ENCODE measurements at regions not wholly inside any gene's neighbourhood (a gene's known extent, or its start where the extent isn't known, plus 50 kb on each side); places are given as distances from the start of the nearest gene placed in this dataset.

- Histone ChIP-seq H3K4me2 (ENCODE audit: low read length) (no peak overlapping the region), H2AFZ (ENCODE audit: low read depth, low read length) (no peak overlapping the region), H3K27ac (ENCODE audit: low read length) (no peak overlapping the region), H3K9ac (ENCODE audit: low read length) (no peak overlapping the region), H4K20me1 (ENCODE audit: insufficient read depth, low read length) (no peaks in the 10 kb centered on the region), H3K9me3 (ENCODE audit: insufficient read depth, low read length) (no peaks in the 10 kb centered on the region), H3K36me3 (replicated peaks; ENCODE audit: low read depth, low read length) (no peaks in the 10 kb centered on the region), H3K27me3 (ENCODE audit: low read depth, low read length) (no peaks in the 10 kb centered on the region), H3K4me1 (ENCODE audit: low read length) (no peaks in the 10 kb centered on the region), H3K4me3 (ENCODE audit: low read length) (no peak overlapping the region), H3K79me2 (ENCODE audit: low read length) (no peaks in the 10 kb centered on the region)
- TF ChIP-seq, protein P1, sequence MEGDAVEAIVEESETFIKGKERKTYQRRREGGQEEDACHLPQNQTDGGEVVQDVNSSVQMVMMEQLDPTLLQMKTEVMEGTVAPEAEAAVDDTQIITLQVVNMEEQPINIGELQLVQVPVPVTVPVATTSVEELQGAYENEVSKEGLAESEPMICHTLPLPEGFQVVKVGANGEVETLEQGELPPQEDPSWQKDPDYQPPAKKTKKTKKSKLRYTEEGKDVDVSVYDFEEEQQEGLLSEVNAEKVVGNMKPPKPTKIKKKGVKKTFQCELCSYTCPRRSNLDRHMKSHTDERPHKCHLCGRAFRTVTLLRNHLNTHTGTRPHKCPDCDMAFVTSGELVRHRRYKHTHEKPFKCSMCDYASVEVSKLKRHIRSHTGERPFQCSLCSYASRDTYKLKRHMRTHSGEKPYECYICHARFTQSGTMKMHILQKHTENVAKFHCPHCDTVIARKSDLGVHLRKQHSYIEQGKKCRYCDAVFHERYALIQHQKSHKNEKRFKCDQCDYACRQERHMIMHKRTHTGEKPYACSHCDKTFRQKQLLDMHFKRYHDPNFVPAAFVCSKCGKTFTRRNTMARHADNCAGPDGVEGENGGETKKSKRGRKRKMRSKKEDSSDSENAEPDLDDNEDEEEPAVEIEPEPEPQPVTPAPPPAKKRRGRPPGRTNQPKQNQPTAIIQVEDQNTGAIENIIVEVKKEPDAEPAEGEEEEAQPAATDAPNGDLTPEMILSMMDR (IDR thresholded peaks at IDR 0.05; ENCODE audit: low read depth, low read length), result no peak
- TF ChIP-seq EZH2phosphoT487 (IDR thresholded peaks at IDR 0.05; ENCODE audit: low read depth), result no peak
These were observed 295.8 kb upstream of the IRX4 start for GRCh38 chr5:2178528-2178927.

DNA sequence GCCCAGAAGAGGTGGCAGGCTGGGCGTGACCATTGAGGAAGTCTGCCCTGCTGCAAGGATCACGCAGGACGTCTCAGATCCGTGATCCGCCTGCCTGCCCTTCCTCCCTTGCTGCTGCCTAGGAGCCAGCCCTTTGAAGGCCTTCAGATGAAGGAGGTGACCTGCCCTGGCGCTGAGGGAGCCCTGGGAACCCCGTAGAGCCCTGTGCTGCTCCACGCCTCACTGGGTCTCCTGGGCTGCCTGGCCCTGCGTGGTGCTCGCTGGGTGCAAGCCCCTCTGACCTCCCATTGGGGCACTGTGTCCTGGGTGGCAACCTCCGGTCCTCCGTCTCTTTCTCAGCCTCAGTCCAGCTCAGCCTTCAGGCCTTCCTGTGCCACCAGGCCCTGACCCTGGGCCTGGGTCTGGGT, 295.3 kb upstream of the IRX4 start:
- H3K27ac ChIP-seq (ENCODE audit: low read length), result no peak overlapping the region
- H2AFZ ChIP-seq (ENCODE audit: low read depth, low read length), result no peak overlapping the region
- H3K4me1 ChIP-seq (ENCODE audit: low read length), result no peaks in the 10 kb centered on the region
- H3K79me2 ChIP-seq (ENCODE audit: low read length), result no peaks in the 10 kb centered on the region
- no peak overlapping the region for H3K4me2 ChIP-seq (ENCODE audit: low read length)
- TF ChIP-seq, protein P1 (IDR thresholded peaks at IDR 0.05; ENCODE audit: low read depth, low read length), result no peak
- TF ChIP-seq EZH2phosphoT487 (IDR thresholded peaks at IDR 0.05; ENCODE audit: low read depth), result no peak
- no peak overlapping the region for H3K4me3 ChIP-seq (ENCODE audit: low read length)
- H3K27me3 ChIP-seq (ENCODE audit: low read depth, low read length), result no peaks in the 10 kb centered on the region
- H4K20me1 ChIP-seq (ENCODE audit: insufficient read depth, low read length), result no peaks in the 10 kb centered on the region
- no peaks in the 10 kb centered on the region for H3K36me3 ChIP-seq (replicated peaks; ENCODE audit: low read depth, low read length)
- no peaks in the 10 kb centered on the region for H3K9me3 ChIP-seq (ENCODE audit: insufficient read depth, low read length)
- H3K9ac ChIP-seq (ENCODE audit: low read length), result no peak overlapping the region

DNA sequence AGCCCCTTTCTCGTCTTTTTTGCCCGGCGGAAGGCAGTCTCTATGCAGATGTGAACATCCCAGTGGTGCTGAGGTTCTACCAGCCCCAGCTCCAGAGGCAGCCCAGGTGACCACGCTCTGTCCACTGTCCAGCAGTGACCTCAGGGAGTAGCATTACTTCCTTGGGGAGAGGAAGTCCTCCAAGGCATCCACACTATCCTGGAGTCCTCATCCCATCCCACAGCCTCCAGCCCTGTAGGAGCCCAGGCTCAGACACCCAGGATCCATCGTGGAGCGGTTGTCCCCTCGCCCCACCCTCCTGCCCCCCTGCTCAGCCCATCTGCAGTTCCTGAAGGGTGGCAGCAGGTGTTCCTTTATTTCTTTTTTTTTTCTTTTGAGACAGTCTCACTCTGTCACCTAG, 294.5 kb upstream of the IRX4 start:
- no peak overlapping the region for H2AFZ ChIP-seq (ENCODE audit: low read depth, low read length)
- H3K4me3 ChIP-seq (ENCODE audit: low read length), result no peak overlapping the region
- H3K4me1 ChIP-seq (ENCODE audit: low read length), result no peaks in the 10 kb centered on the region
- no peaks in the 10 kb centered on the region for H3K27me3 ChIP-seq (ENCODE audit: low read depth, low read length)
- H3K9me3 ChIP-seq (ENCODE audit: insufficient read depth, low read length), result no peaks in the 10 kb centered on the region
- H3K79me2 ChIP-seq (ENCODE audit: low read length), result no peaks in the 10 kb centered on the region
- H3K27ac ChIP-seq (ENCODE audit: low read length), result no peak overlapping the region
- no peaks in the 10 kb centered on the region for H4K20me1 ChIP-seq (ENCODE audit: insufficient read depth, low read length)
- TF ChIP-seq EZH2phosphoT487 (IDR thresholded peaks at IDR 0.05; ENCODE audit: low read depth), result no peak
- TF ChIP-seq, protein P1 (IDR thresholded peaks at IDR 0.05; ENCODE audit: low read depth, low read length), result no peak
- H3K4me2 ChIP-seq (ENCODE audit: low read length), result no peak overlapping the region
- H3K36me3 ChIP-seq (replicated peaks; ENCODE audit: low read depth, low read length), result no peaks in the 10 kb centered on the region
- H3K9ac ChIP-seq (ENCODE audit: low read length), result no peak overlapping the region

GRCh38 chr5:2176581-2176980, 293.9 kb upstream of the IRX4 start:
- no peaks in the 10 kb centered on the region for H4K20me1 ChIP-seq (ENCODE audit: insufficient read depth, low read length)
- no peaks in the 10 kb centered on the region for H3K4me1 ChIP-seq (ENCODE audit: low read length)
- no peaks in the 10 kb centered on the region for H3K9me3 ChIP-seq (ENCODE audit: insufficient read depth, low read length)
- H3K27ac ChIP-seq (ENCODE audit: low read length), result no peak overlapping the region
- H3K27me3 ChIP-seq (ENCODE audit: low read depth, low read length), result no peaks in the 10 kb centered on the region
- H3K9ac ChIP-seq (ENCODE audit: low read length), result no peak overlapping the region
- H3K4me3 ChIP-seq (ENCODE audit: low read length), result no peak overlapping the region
- H3K36me3 ChIP-seq (replicated peaks; ENCODE audit: low read depth, low read length), result no peaks in the 10 kb centered on the region
- H3K79me2 ChIP-seq (ENCODE audit: low read length), result no peaks in the 10 kb centered on the region
- H2AFZ ChIP-seq (ENCODE audit: low read depth, low read length), result no peak overlapping the region
- no peak overlapping the region for H3K4me2 ChIP-seq (ENCODE audit: low read length)
- TF ChIP-seq, protein P1 (IDR thresholded peaks at IDR 0.05; ENCODE audit: low read depth, low read length), result no peak
- no peak for TF ChIP-seq EZH2phosphoT487 (IDR thresholded peaks at IDR 0.05; ENCODE audit: low read depth)

Measured in OCI-LY3 (cell line).